GM18861 (cell line): ENCODE measurements at regions not wholly inside any gene's neighbourhood (a gene's known extent, or its start where the extent isn't known, plus 50 kb on each side); places are given as distances from the start of the nearest gene placed in this dataset.

Source experiments
- ATAC-seq: cut with Tn5 transposase; IDR thresholded peaks from one replicate; pipeline ENCODE4 v1.9.1; 2021; ENCODE audit not compliant: unreplicated experiment

DNA sequence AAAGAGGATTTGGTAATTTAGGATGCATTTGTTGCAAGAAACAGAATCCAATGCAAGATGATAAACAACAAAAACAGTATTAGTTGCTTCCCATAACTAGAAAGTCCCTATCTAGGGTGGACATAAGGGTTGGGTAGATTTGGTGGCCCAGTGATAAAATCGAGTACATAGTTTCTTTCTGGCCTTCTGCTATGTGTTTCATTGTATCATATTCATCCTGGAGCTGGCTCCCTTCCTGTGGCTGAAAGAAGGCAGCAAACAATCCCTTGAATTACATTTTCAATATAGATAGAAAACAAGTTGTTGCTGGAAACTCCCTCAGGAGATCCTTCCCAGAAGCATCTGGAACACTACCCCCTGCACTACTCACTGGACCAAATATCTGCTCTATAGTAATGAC, 135.1 kb downstream of the ID4 start:
- no peak for ATAC-seq

DNA sequence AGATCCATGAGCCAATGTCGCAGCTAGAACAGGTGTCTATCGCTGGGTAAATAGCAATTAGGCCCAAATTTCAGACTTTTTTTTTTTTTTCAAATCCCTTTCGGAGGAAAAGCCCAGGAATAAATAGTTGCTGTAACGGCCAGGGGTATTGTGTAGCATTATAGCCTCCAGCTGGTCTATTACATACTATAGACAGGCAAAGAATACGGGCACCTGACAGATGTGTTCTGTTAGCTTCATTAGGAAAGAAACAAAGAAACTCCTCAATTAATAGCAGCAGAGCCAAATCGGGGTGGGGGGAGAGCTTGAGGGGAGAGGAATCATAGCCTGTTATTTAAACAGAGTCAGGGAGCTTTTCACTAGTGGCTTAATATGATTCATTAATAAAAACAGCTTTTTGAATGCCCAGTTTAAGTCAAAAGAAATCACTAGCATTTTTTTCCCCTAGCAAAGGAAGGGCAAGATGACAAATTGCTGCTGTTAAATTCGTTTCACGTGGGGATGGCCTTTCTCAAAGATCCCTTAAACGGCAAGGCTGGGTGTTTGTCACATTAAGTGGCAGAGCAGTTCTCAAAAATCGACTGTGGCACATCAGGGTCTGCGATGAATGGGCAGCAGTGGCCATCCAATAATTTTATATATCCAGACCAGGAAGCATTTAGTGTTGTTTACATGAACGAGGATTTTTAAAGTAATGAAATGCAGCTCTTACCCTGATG, 139.4 kb downstream of the ID4 start:
- ATAC-seq, result no peak

DNA sequence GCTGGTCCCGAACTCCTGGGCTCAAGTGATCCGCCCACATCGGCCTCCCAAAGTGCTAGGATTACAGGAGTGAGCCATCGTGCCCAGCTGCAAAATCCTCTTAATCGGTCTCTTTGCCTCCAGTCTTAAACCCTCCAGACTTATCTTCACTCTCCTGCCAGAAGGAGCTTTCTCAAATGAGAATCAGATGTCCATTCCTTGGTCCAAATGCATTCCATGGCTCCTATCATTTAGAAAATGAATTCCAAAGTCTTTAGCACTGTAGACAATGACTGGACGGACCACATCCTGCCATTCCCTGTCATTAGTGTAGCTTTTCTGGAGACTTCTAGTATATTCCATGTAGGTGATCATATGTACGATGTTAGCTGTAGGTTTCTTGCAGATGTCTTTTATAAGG, 141.9 kb downstream of the ID4 start:
- no peak for ATAC-seq

- ATAC-seq, result no peak
These were observed 142.8 kb downstream of the ID4 start for GRCh38 chr6:19979986-19980385.

GRCh38 chr6:19983374-19983773, 146.2 kb downstream of the ID4 start:
- no peak for ATAC-seq

GRCh38 chr6:19986691-19987438, 149.7 kb downstream of the ID4 start:
- ATAC-seq, result no peak

- ATAC-seq, result no peak
These were observed 151.4 kb downstream of the ID4 start for GRCh38 chr6:19988555-19988954.

- ATAC-seq, result no peak
These were observed 154.0 kb downstream of the ID4 start for GRCh38 chr6:19991176-19991575.

GRCh38 chr6:19994909-19995308, 157.7 kb downstream of the ID4 start:
- ATAC-seq, result no peak

DNA sequence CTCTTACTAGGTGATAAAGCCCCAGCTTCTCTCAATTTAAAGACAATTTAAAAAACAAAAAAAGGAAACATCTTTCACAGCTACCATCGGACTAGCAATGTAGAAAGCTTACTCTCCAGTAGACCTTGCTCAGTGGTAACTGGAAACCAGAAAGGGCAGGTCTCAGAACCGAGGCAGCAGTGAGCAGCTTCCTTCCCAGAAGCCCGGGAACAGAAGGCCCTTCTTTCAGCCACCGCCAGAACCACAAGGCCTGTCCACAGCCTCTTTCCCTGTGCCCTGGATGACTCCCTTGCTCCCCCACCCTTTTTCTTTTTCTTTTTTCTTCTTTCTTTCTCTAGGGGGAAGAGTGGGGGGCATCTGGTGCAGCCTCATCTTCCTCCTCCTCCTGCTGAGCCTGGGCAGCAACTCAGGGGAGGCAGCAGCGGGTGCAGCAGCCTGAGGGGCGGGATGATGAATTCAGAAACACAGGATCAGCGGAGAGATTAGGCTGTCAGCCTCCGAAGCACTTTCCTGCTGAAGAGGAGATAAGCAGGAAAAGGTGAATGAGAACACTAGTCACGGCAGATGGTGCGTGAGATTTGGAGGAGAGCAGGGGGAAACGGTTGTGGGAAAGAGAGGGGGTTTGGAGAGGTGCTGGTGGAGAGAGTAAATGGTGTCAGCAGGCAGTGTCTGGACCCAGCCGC, 158.5 kb downstream of the ID4 start:
- ATAC-seq, result no peak

- ATAC-seq, result no peak
These were observed 159.9 kb downstream of the ID4 start for GRCh38 chr6:19997104-19997503.

DNA sequence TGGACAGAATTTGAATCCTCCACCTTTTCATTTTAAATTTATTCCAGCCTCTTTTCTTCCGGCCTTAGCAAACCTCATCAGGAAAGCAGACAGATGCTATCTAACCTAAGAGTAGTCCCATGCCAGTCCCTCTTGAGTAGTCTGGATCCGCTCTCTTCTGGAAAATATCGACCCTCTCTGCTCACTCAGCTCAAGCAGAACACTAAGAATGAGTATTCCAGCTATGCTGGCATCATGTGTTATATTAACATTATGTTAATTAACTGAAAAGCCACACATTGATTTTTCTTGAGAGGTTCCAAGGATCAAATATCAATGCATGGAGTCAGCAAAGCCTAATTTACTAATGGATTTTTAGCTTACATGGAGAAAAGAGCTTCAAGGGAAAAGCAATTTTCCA, 161.4 kb downstream of the ID4 start:
- ATAC-seq, result no peak

DNA sequence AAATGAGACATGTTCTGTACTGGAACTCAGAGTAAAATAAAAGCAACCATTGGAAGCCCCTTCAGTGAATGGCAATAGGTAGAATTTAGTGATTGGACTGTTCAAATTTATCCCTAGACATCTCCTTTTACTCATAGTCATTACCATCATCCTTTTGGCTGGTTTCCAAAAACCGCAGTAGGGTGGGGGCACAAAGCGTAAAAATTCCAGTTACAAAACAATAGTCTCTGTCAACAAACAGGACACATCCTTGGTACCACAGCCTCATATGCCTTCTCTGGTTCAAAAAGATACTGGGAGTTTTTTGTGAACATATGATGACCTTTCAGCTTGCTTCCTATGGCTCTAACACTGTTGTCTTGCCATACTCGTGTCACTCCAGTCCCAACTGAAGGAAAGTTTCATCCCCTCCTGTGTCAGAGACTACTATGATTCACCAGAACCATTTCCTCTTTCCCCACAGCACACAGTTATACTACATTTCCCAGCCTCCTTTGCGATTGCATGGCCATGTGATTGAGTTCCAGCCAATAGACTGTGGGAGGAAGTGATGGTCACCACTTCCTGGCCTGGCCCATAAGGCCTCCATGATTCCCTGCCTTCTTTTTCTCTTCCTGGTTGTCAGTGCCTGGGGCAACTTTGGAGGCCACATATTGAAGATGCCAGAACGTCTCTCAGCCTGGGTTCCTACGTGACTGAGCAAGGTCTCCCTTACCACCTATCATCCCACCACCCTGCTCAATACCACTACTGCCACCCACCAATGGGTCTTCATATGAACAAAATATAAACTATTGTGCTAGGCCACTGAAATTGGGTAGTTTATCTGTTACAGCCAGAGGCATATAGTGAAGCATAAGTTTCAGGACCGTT, 162.4 kb downstream of the ID4 start:
- peak; percentile 91 for ATAC-seq

- ATAC-seq, result no peak
These were observed 164.1 kb downstream of the ID4 start for GRCh38 chr6:20001286-20001685.

- no peak for ATAC-seq
These were observed 168.9 kb downstream of the ID4 start for GRCh38 chr6:20006037-20006436.

GRCh38 chr6:20008131-20008530, 171.0 kb downstream of the ID4 start:
- ATAC-seq, result no peak

GRCh38 chr6:20013066-20013861, 176.1 kb downstream of the ID4 start:
- ATAC-seq, result no peak

DNA sequence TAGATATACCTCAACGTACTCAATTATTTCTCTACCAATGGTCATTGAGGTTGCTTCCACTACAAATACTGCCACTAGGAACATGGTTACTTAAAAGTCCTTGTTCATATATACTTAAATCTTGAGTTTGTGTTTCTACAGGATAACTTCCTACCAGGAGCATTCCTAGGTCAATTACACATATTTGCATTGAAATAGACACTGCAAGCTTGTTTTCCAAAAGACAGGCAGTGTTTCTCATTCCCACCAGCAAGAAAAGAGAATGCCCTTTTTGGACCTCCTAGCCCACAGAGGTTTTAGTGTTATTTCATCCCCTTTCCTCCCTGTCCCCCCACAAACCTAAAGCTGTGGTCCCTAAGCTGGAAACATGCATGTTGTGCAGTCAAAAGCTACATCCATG, 177.3 kb downstream of the ID4 start:
- ATAC-seq, result no peak

- ATAC-seq, result no peak
These were observed 183.4 kb downstream of the ID4 start for GRCh38 chr6:20020526-20020925.

- ATAC-seq, result no peak
These were observed 184.6 kb downstream of the ID4 start for GRCh38 chr6:20021795-20022194.
